ENCODE measurements at regions not wholly inside any gene's neighbourhood (a gene's known extent, or its start where the extent isn't known, plus 50 kb on each side); places are given as distances from the start of the nearest gene placed in this dataset.
"Not testable (repeated sequence)": the region's sequence is repeated elsewhere in the genome, so short reads cannot be mapped to it uniquely, and the experiment has no call there.

DNA sequence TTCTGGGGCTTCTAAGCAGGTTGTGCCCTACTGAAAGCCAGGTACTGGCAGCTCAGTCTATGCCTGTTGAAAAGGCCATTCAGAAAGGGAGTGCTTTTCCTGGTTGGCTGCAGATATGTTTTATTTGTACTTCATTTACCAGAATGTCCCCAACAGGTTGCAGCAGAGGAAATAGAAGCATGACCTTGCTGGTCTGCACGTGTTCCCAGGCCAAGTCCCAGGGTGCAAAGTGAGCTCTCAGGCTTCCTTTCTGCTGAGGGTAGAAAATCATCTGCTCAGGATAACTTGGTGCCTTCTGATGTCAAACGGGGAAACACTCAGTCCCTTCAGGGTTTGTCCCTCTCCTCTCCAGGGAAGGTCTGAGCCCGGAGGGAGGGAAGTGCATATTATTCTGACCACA is 356.4 kb downstream of the BCL11B start:
- TF ChIP-seq, protein P1, sequence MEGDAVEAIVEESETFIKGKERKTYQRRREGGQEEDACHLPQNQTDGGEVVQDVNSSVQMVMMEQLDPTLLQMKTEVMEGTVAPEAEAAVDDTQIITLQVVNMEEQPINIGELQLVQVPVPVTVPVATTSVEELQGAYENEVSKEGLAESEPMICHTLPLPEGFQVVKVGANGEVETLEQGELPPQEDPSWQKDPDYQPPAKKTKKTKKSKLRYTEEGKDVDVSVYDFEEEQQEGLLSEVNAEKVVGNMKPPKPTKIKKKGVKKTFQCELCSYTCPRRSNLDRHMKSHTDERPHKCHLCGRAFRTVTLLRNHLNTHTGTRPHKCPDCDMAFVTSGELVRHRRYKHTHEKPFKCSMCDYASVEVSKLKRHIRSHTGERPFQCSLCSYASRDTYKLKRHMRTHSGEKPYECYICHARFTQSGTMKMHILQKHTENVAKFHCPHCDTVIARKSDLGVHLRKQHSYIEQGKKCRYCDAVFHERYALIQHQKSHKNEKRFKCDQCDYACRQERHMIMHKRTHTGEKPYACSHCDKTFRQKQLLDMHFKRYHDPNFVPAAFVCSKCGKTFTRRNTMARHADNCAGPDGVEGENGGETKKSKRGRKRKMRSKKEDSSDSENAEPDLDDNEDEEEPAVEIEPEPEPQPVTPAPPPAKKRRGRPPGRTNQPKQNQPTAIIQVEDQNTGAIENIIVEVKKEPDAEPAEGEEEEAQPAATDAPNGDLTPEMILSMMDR (conservative IDR thresholded peaks at IDR 0.05) = no peak

DNA sequence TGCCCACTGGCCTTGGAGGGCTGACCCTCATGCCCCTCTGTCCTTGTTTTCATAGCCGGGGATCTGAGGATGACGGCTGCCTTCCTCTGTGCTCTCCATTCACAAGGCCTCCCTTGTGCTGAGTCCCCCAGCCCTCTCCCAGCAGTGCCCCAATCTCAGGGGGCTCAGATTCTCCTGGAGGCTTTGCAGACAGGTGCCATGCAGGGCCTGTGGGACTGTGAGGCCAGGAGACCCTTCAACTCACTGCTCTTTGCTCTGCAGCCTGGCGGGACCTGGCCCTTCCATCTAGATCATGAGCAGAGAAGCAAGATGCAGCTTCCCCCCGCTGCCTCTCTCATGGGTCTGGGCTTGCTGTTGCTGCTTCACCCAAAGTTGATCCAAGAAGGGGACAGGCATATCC is 356.0 kb downstream of the BCL11B start:
- no peak overlapping the region for H3K27ac ChIP-seq
- TF ChIP-seq, protein P1 (conservative IDR thresholded peaks at IDR 0.05) = no peak

More for the DNA sequence above, 356.4 kb downstream of the BCL11B start:
- no peak overlapping the region for H3K27ac ChIP-seq

DNA sequence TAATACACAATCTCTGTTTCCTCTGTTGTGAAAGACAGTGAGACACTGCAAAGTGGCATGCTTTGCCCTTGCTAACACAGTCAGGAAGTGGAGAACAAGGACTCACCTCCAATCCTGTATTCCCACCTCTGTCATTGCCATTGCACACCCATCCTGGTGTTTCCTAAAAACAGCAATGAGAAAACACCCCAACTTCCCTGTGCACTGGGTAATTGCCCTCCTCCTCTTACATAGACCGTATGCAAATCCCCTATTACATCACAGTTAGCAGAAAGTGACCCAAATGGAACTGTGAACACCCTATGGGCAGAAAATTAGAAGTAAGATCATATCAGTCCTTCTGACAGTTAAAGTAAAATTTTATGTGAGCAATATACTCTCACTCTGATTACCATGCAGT is 355.5 kb downstream of the BCL11B start:
- H3K27ac ChIP-seq = no peak overlapping the region
- TF ChIP-seq, protein P1 (conservative IDR thresholded peaks at IDR 0.05) = no peak

DNA sequence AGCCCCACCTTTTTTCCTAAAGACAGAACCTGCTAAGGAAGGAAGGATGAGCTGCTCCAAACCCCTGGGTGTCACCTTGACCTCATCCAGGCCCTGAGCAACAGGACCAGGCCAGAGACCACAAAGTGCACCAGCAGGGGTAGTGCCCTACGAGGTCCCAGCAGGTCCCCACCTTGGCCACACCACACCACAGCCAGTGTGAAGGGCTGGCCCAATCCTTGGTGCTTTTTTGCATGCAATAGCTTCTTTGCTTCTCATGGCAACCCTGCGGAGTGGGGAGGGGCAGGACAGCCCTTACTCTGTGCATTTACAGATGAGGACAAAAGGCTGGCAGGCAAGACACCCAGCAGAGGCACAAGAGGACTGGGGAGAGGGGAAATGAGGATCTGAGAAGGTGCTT is 352.6 kb downstream of the BCL11B start:
- TF ChIP-seq, protein P1 (conservative IDR thresholded peaks at IDR 0.05) = no peak
- H3K27ac ChIP-seq = no peak overlapping the region

DNA sequence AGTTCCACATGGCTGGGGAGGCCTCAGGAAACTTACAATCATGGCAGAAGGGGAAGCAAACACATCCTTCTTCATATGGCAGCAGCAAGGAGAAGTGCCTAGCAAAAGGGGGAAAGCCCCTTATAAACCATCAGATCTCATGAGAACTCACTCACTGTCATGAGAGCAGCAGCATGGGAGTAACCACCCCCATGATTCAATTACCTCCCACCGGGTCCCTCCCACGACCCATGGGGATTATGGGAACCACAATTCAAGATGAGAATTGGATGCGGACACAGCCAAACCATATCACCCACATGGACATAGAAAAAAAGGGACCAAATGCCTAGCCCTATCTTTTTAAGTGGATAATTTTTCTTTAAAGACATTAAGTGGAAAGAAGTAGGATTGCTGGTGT is 350.7 kb downstream of the BCL11B start:
- H3K27ac ChIP-seq = not testable (repeated sequence)

DNA sequence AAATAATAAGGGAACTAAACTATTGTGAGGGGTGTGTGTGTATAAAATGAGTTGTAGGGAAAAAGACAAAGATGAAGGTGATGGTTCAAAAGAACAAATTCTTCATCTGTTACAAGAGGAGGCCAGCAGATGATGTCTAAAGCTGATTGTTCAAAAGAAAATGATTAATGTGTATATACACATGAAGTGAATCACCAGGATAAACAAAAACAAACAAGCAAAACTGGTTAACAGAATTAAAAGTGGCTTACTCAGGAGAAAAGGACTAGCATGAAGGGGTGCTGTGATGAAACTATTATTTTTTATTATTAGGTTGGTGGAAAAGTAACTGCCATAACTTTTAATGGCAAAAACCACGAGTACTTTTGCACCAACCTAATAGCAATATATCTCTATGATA is 348.4 kb downstream of the BCL11B start:
- TF ChIP-seq, protein P1 (conservative IDR thresholded peaks at IDR 0.05) = no peak
- H3K27ac ChIP-seq = no peak overlapping the region

DNA sequence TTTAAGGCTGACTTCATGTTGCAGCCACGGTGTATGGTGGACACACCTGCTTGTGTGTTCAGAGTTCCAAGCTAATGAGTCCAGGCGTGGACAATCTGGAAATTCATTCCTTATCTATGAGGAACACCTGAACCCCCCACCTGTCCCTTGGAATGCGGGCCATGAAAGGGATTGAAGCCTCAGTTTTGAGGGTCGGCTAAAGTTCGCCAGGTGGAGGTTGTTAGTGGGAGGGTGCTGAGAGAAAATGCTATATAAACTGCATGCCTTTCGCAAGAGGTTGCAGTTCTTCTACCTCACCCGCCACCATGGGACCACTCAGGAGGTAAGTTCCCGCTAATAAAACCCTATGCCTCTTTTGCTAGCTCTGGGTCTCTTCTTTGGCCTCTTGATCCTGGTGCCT is 348.0 kb downstream of the BCL11B start:
- TF ChIP-seq, protein P1 (conservative IDR thresholded peaks at IDR 0.05) = no peak
- H3K27ac ChIP-seq = no peak overlapping the region

DNA sequence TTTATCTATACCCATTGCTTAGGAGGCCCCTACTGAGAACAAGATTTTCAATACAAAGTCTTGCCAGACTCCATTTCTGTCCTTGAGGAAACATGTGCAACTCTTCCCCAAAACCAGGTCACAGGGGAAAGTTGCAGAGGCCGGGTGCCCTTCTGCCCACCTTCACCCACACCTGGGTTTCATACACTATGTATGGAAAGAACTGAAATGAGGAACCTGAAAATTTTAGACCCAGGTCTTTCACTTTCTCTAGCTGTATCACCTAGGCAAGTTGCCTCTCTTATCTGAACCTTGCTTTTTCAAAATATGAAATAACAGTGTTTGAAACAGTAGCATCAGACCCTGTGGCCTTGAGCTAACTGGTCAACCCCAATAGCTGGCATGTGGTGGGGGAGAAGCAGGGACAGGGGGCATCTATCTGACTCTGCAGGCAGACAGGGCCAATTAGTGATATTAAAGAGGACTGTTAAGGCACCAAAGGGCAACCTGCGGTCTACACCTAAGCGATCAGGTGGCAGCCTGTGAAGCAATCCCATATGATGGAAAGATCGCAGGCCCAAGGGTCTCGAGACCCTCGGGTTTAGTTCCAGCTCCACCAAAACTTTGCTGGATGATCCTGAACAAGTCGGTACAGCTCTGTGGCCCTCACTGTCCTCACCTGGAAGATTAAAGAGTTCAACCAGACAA is 346.5 kb downstream of the BCL11B start:
- H3K27ac ChIP-seq = no peak overlapping the region
- TF ChIP-seq, protein P1 (conservative IDR thresholded peaks at IDR 0.05) = no peak
